ENCODE measurements at regions not wholly inside any gene's neighbourhood (a gene's known extent, or its start where the extent isn't known, plus 50 kb on each side); places are given as distances from the start of the nearest gene placed in this dataset.

- H3K9me3 ChIP-seq (ENCODE audit: control insufficient read depth in 1 of 2, insufficient read depth in 1 of 2, low read length in 2 of 2), result peaks cover 5 to 48% of the 10 kb centered on the region in 2 experiments
- no peak overlapping the region for H3K4me3 ChIP-seq (ENCODE audit: low read length)
- H3K9me3 Mint-ChIP-seq, result peaks cover 4% of the 10 kb centered on the region
- H3K4me1 ChIP-seq (ENCODE audit: insufficient read depth, low read length), result no peaks in the 10 kb centered on the region
- TF ChIP-seq, protein P1, sequence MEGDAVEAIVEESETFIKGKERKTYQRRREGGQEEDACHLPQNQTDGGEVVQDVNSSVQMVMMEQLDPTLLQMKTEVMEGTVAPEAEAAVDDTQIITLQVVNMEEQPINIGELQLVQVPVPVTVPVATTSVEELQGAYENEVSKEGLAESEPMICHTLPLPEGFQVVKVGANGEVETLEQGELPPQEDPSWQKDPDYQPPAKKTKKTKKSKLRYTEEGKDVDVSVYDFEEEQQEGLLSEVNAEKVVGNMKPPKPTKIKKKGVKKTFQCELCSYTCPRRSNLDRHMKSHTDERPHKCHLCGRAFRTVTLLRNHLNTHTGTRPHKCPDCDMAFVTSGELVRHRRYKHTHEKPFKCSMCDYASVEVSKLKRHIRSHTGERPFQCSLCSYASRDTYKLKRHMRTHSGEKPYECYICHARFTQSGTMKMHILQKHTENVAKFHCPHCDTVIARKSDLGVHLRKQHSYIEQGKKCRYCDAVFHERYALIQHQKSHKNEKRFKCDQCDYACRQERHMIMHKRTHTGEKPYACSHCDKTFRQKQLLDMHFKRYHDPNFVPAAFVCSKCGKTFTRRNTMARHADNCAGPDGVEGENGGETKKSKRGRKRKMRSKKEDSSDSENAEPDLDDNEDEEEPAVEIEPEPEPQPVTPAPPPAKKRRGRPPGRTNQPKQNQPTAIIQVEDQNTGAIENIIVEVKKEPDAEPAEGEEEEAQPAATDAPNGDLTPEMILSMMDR (IDR thresholded peaks at IDR 0.05), result no peak
- no peak for DNase-seq
- no peaks in the 10 kb centered on the region for H3K4me1 Mint-ChIP-seq (ENCODE audit: low read depth)
- no peaks in the 10 kb centered on the region for H3K36me3 ChIP-seq (ENCODE audit: insufficient read depth, low read length)
- H3K27ac ChIP-seq (ENCODE audit: low read depth in 1 of 2, low read length in 2 of 2), result no peak overlapping the region
- H3K27ac Mint-ChIP-seq, result no peak overlapping the region
- intact Hi-C loops (cut with DNase I, micrococcal nuclease), result no loop called here
- H3K27me3 Mint-ChIP-seq, result peaks cover 19% of the 10 kb centered on the region
- POLR2A ChIA-PET, result no interaction called here
- CTCF ChIA-PET, result no interaction called here
- H3K27me3 ChIP-seq (ENCODE audit: control insufficient read depth in 1 of 2, insufficient read depth in 2 of 2, low read length in 2 of 2), result peaks cover 2 to 3% of the 10 kb centered on the region in 2 experiments
- no peak for ATAC-seq (ENCODE audit: poor library complexity)
- no peak overlapping the region for H3K4me3 Mint-ChIP-seq
- no peaks in the 10 kb centered on the region for H3K36me3 Mint-ChIP-seq (ENCODE audit: low read depth)
These were observed 104.6 kb downstream of the SOX1 start for GRCh38 chr13:112171570-112171965.

- TF ChIP-seq, protein P1 (IDR thresholded peaks at IDR 0.05), result no peak
- Mint-ChIP-seq H3K27ac (no peak overlapping the region), H3K4me3 (no peak overlapping the region), H3K9me3 (peaks cover 4% of the 10 kb centered on the region), H3K4me1 (ENCODE audit: low read depth) (no peaks in the 10 kb centered on the region), H3K27me3 (peaks cover 19% of the 10 kb centered on the region), H3K36me3 (ENCODE audit: low read depth) (no peaks in the 10 kb centered on the region)
- POLR2A ChIA-PET, result no interaction called here
- H3K27ac ChIP-seq (ENCODE audit: low read depth in 1 of 2, low read length in 2 of 2), result no peak overlapping the region
- H3K4me3 ChIP-seq (ENCODE audit: low read length), result no peak overlapping the region
- CTCF ChIA-PET, result no interaction called here
- intact Hi-C loops (cut with DNase I, micrococcal nuclease), result no loop called here
- DNase-seq (no peak), ATAC-seq (ENCODE audit: poor library complexity) (no peak)
- H3K9me3 ChIP-seq (ENCODE audit: control insufficient read depth in 1 of 2, insufficient read depth in 1 of 2, low read length in 2 of 2), result peaks cover 5 to 49% of the 10 kb centered on the region in 2 experiments
- H3K27me3 ChIP-seq (ENCODE audit: control insufficient read depth in 1 of 2, insufficient read depth in 2 of 2, low read length in 2 of 2), result peaks cover 2 to 3% of the 10 kb centered on the region in 2 experiments
- no peaks in the 10 kb centered on the region for H3K36me3 ChIP-seq (ENCODE audit: insufficient read depth, low read length)
- H3K4me1 ChIP-seq (ENCODE audit: insufficient read depth, low read length), result no peaks in the 10 kb centered on the region
These were observed 105.1 kb downstream of the SOX1 start for GRCh38 chr13:112172017-112172416.

DNA sequence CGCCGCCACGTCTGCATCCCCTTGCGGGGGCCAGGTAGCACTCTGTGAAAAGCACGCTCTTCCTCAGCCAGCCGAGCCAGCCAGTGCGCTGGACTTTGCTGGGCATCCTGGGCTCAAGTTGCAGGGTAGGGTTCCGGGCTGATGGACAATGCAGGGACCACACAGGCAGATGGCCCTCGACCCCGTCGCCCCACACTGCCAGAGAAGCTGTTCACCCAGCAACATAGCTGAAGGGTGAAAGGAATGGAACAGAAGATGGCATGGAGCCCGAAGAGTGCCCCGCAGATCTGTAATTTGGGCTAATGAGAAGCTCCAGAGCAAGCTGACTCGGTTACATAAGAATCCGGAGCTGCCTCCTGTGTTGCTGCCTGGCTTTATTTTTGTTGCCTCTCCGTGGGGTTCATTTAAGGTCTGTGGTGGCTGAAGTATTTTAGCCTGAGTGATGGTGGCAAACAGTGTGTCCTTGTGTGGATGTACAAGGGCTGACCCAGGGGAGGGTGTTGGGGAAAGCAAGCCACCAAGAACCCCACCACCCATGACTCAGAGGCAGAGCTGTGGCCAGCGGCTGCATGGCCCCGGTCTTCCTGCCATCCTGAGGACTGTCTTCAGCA, 105.8 kb downstream of the SOX1 start:
- H3K27me3 ChIP-seq (ENCODE audit: control insufficient read depth in 1 of 2, insufficient read depth in 2 of 2, low read length in 2 of 2), result peaks cover 2 to 3% of the 10 kb centered on the region in 2 experiments
- ChIA-PET CTCF (no interaction called here), POLR2A (no interaction called here)
- H3K36me3 ChIP-seq (ENCODE audit: insufficient read depth, low read length), result no peaks in the 10 kb centered on the region
- TF ChIP-seq, protein P1 (IDR thresholded peaks at IDR 0.05), result no peak
- no peak overlapping the region for H3K27ac Mint-ChIP-seq
- H3K9me3 ChIP-seq (ENCODE audit: control insufficient read depth in 1 of 2, insufficient read depth in 1 of 2, low read length in 2 of 2), result peaks cover 5 to 49% of the 10 kb centered on the region in 2 experiments
- peaks cover 4% of the 10 kb centered on the region for H3K9me3 Mint-ChIP-seq
- H3K36me3 Mint-ChIP-seq (ENCODE audit: low read depth), result no peaks in the 10 kb centered on the region
- ATAC-seq (ENCODE audit: poor library complexity), result no peak
- H3K4me3 ChIP-seq (ENCODE audit: low read length), result no peak overlapping the region
- no peaks in the 10 kb centered on the region for H3K4me1 Mint-ChIP-seq (ENCODE audit: low read depth)
- H3K4me3 Mint-ChIP-seq, result no peak overlapping the region
- no peaks in the 10 kb centered on the region for H3K4me1 ChIP-seq (ENCODE audit: insufficient read depth, low read length)
- H3K27me3 Mint-ChIP-seq, result peaks cover 19% of the 10 kb centered on the region
- DNase-seq, result no peak
- no peak overlapping the region for H3K27ac ChIP-seq (ENCODE audit: low read depth in 1 of 2, low read length in 2 of 2)
- intact Hi-C loops (cut with DNase I, micrococcal nuclease), result no loop called here

All from CD4-positive, alpha-beta T cell (primary cell).